B cell (primary cell): ENCODE measurements at regions not wholly inside any gene's neighbourhood (a gene's known extent, or its start where the extent isn't known, plus 50 kb on each side); places are given as distances from the start of the nearest gene placed in this dataset.

Source experiments
- ATAC-seq: fragments of 200-7000 bp; cut with Tn5 transposase; one replicate; pipeline ENCODE4 v1.10.0; 2021; ENCODE audit warnings: low read depth, mild to moderate bottlenecking, moderate number of reproducible peaks, moderate library complexity
- CTCF ChIA-PET: fragments of 350-600 bp; sonication (Branson Sonifier 250); formaldehyde crosslinking; loops from one replicate; lab custom pipeline; 2021; ENCODE audit warnings: antibody characterized with exemption, inconsistent platforms; lab: Charles Lee
- POLR2A ChIA-PET: fragments of 350-600 bp; sonication (Branson Sonifier 250); formaldehyde crosslinking; loops from one replicate; lab custom pipeline; 2021; ENCODE audit warnings: antibody characterized with exemption; lab: Charles Lee
- DNase-seq: peaks from one replicate; pipeline ENCODE4 v3.0.0; 2013
- H2AFZ ChIP-seq: 2 replicates; pipeline ENCODE4 v1.6.1; 2012; ENCODE audit warnings: mild to moderate bottlenecking, low read depth, low read length; ENCODE audit not compliant: insufficient read depth, poor library complexity, severe bottlenecking
- H3K27ac ChIP-seq, 2 donors: 1 replicate in 1 of 2; 2 replicates in 1 of 2; pipeline ENCODE4 v1.5.1; 2012 to 2013; ENCODE audit warnings: low read length in 2 of 2, mild to moderate bottlenecking in 2 of 2, moderate library complexity in 1 of 2
- H3K27me3 ChIP-seq, 4 experiments: fragments of 200-600 bp in 1 of 4; sonication (generic) in 1 of 4; replicated peaks in 1 of 4; 1 replicate in 2 of 4; 2 replicates in 2 of 4; pipeline versions ENCODE4 v1.6.1 to v1.7.0; 2013 to 2016; ENCODE audit warnings: low read length in 3 of 4, mild to moderate bottlenecking in 2 of 4, mixed read lengths in 1 of 4, moderate library complexity in 1 of 4; ENCODE audit not compliant: insufficient read depth in 4 of 4, control insufficient read depth in 3 of 4; ENCODE audit errors: control extremely low read depth in 1 of 4
- H3K36me3 ChIP-seq, 2 experiments: replicated peaks in 1 of 2; 1 replicate in 1 of 2; 2 replicates in 1 of 2; pipeline versions ENCODE4 v1.6.1 to v1.7.1; 2013; ENCODE audit warnings: low read length in 1 of 2; ENCODE audit not compliant: insufficient read depth in 2 of 2, control insufficient read depth in 1 of 2; ENCODE audit errors: control extremely low read depth in 1 of 2, extremely low read depth in 1 of 2
- H3K4me1 ChIP-seq, 2 donors: fragments of 200-600 bp in 1 of 2; sonication (generic) in 1 of 2; 1 replicate in 1 of 2; 2 replicates in 1 of 2; pipeline versions ENCODE4 v1.5.1 to v1.6.1; 2013 to 2017; ENCODE audit warnings: low read length in 2 of 2; ENCODE audit not compliant: control insufficient read depth in 2 of 2, insufficient read depth in 2 of 2
- H3K4me2 ChIP-seq: replicated peaks from 2 replicates; pipeline ENCODE3; 2012; ENCODE audit warnings: mild to moderate bottlenecking, low read depth, low read length; ENCODE audit not compliant: poor library complexity, severe bottlenecking
- H3K4me3 ChIP-seq, 5 experiments: fragments of 200-600 bp in 1 of 5; sonication (generic) in 1 of 5; 1 replicate in 3 of 5; 2 replicates in 2 of 5; pipeline versions ENCODE4 v1.5.1 to v1.7.0; 2011 to 2016; ENCODE audit warnings: low read length in 4 of 5, mild to moderate bottlenecking in 4 of 5, low read depth in 2 of 5, control low read depth in 1 of 5, moderate library complexity in 1 of 5; ENCODE audit not compliant: insufficient read depth in 1 of 5; ENCODE audit errors: control extremely low read depth in 1 of 5, extremely low read depth in 1 of 5
- H3K79me2 ChIP-seq: fragments of 200-600 bp; sonication (generic); one replicate; pipeline ENCODE4 v1.6.0; 2016; ENCODE audit warnings: low read length; ENCODE audit not compliant: control insufficient read depth, insufficient read depth
- H3K9ac ChIP-seq: fragments of 200-600 bp; sonication (generic); 2 replicates; pipeline ENCODE4 v1.6.1; 2017; ENCODE audit warnings: mild to moderate bottlenecking, low read length, moderate library complexity
- H3K9me3 ChIP-seq, 3 donors: one replicate each; pipeline versions ENCODE4 v1.6.1 to v1.7.1; 2013; ENCODE audit warnings: low read length in 2 of 3; ENCODE audit not compliant: control insufficient read depth in 2 of 3, insufficient read depth in 1 of 3; ENCODE audit errors: control extremely low read depth in 1 of 3
- H4K20me1 ChIP-seq: 2 replicates; pipeline ENCODE4 v1.6.0; 2012; ENCODE audit warnings: mild to moderate bottlenecking, low read length; ENCODE audit not compliant: insufficient read depth, control insufficient read depth, poor library complexity, severe bottlenecking
- H3K27ac Mint-ChIP-seq: one replicate; pipeline ENCODE4 v1.8.0; 2021; ENCODE audit warnings: mixed read lengths
- H3K27me3 Mint-ChIP-seq: one replicate; pipeline ENCODE4 v1.8.0; 2021; ENCODE audit warnings: mixed read lengths
- H3K4me1 Mint-ChIP-seq: one replicate; pipeline ENCODE4 v1.8.0; 2021; ENCODE audit warnings: mixed read lengths
- H3K4me3 Mint-ChIP-seq: one replicate; pipeline ENCODE4 v1.8.0; 2021; ENCODE audit warnings: mixed read lengths
- H3K9me3 Mint-ChIP-seq: one replicate; pipeline ENCODE4 v1.8.0; 2022; ENCODE audit warnings: mixed read lengths; ENCODE audit not compliant: insufficient read depth
- CTCF ChIP-seq: fragments of 200-600 bp; IDR thresholded peaks from one replicate; pipeline ENCODE4 v1.8.0; 2022; ENCODE audit warnings: antibody characterized with exemption, mild to moderate bottlenecking
- EZH2 ChIP-seq: IDR thresholded peaks from 2 replicates; pipeline ENCODE4 v1.6.1; 2012; ENCODE audit warnings: borderline replicate concordance, low read depth, mild to moderate bottlenecking, moderate library complexity, low read length; ENCODE audit not compliant: insufficient read depth, poor library complexity, severe bottlenecking
- whole genome bisulfite sequencing: methylation state at CpG from one replicate; pipeline ENCODE4 v1.1.5; 2013; ENCODE audit warnings: missing lambda C conversion rate; ENCODE audit not compliant: insufficient coverage; 5-methylcytosine and 5-hydroxymethylcytosine counted together
- intact Hi-C: fragments of 100-400 bp; cut with micrococcal nuclease; formaldehyde crosslinking; loops from one replicate; pipeline ENCODE4 v1.10.0; 2022

GRCh38 chr11:15308840-15309239, 194.1 kb downstream of the INSC start:
- POLR2A ChIA-PET = no interaction called here
- Histone ChIP-seq H3K4me1 (no peaks in the 10 kb centered on the region), H3K27me3 (no peaks in the 10 kb centered on the region), H3K4me2 (no peak overlapping the region), H2AFZ (no peak overlapping the region), H3K27ac (no peak overlapping the region), H3K9ac (no peak overlapping the region), H3K4me3 (no peak overlapping the region), H3K79me2 (no peaks in the 10 kb centered on the region), H4K20me1 (no peaks in the 10 kb centered on the region), H3K9me3 (no peaks in the 10 kb centered on the region), H3K36me3 (no peaks in the 10 kb centered on the region)
- Mint-ChIP-seq H3K27ac (no peak overlapping the region), H3K4me1 (no peaks in the 10 kb centered on the region), H3K27me3 (peaks cover 19% of the 10 kb centered on the region), H3K4me3 (no peak overlapping the region), H3K9me3 (peaks cover 3% of the 10 kb centered on the region)
- no peak for DNase-seq
- no peak for ATAC-seq
- CTCF ChIA-PET = no interaction called here
- intact Hi-C loops = no loop called here
- TF ChIP-seq CTCF (no peak), EZH2 (no peak)
- WGBS = no CpG with 5 or more reads among the region's 2 CpGs

- WGBS = no CpG with 5 or more reads among the region's 1 CpG
- ChIA-PET POLR2A (no interaction called here), CTCF (no interaction called here)
- H2AFZ ChIP-seq = no peak overlapping the region
- H3K4me2 ChIP-seq = no peak overlapping the region
- no peaks in the 10 kb centered on the region for H3K36me3 ChIP-seq
- H3K27me3 ChIP-seq = no peaks in the 10 kb centered on the region
- no peak overlapping the region for H3K27ac Mint-ChIP-seq
- H3K4me3 ChIP-seq = no peak overlapping the region
- H3K9me3 ChIP-seq = no peaks in the 10 kb centered on the region
- H3K4me3 Mint-ChIP-seq = no peak overlapping the region
- no peak for ATAC-seq
- no peak for DNase-seq
- no peaks in the 10 kb centered on the region for H4K20me1 ChIP-seq
- H3K4me1 Mint-ChIP-seq = no peaks in the 10 kb centered on the region
- peaks cover 19% of the 10 kb centered on the region for H3K27me3 Mint-ChIP-seq
- no peak for TF ChIP-seq CTCF
- TF ChIP-seq EZH2 = no peak
- H3K9ac ChIP-seq = no peak overlapping the region
- intact Hi-C loops = no loop called here
- peaks cover 3% of the 10 kb centered on the region for H3K9me3 Mint-ChIP-seq
- H3K79me2 ChIP-seq = no peaks in the 10 kb centered on the region
- no peaks in the 10 kb centered on the region for H3K4me1 ChIP-seq
- H3K27ac ChIP-seq = no peak overlapping the region
Measured at GRCh38 chr11:15309296-15309695, 194.6 kb downstream of the INSC start.
